Occipital lobe (tissue), 1 donor: ENCODE measurements at regions not wholly inside any gene's neighbourhood (a gene's known extent, or its start where the extent isn't known, plus 50 kb on each side); places are given as distances from the start of the nearest gene placed in this dataset.

Experiments used
- DNase-seq: peaks from one replicate; lab custom pipeline; 2025; lab: John Stamatoyannopoulos, UW

DNA sequence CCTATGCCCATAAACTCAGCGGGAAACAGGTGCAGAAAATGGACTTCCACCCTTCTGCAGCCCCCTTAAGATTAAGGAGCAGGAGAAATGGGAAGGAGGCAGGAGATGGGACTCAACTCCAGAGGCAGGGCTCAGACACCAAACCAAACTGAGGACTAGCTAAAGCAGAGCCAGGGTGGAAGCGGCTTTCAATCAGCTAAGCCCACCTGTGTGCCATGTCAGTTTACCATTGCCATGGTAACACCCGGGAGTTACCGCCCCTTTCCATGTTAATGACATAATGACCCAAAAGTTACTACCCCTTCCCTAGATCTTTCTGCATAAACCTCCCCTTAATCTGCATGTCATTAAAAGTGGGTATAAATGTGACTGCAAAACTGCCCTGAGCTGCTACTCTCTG, 653.5 kb downstream of the PTPRU start:
- no peak for DNase-seq

DNA sequence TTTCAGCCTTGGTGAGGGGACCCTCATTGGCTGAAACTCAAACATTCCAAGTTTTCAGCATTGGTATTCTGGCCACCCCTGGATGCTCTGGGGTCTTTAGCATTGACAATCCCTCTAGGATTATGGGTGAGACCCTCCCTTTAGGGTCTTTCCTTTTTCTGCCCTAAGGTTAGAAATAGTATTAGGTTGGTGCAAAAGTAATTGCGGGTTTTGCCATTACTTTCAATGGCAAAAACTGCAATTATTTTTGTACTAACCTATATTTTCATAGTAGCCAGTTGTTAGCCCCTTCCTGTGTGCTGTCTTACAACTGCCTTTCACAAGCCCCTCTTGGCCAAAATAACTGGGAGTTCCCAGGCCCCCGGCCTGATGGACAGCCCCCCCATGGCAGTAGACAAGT, 648.4 kb downstream of the PTPRU start:
- DNase-seq = no peak

DNA sequence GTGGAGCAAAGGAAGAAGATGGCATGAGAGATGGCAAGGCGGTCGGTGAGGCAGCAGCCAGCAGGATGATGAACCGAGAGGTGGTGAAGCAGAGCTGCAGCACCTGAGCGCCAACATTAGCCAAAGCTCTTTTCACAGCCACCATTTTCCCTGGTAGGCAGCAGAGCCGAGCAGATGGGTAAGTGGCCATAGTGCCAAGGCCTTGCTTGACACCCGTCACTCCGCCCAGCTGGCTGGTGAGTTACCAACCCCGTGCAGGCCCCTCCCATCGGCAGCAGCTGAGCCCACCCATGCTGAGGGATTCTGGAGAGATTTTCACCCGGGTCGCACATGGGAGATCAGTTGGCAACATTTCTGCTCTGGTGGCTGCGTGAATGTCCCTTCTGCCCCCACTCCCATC, 647.7 kb downstream of the PTPRU start:
- DNase-seq = no peak

DNA sequence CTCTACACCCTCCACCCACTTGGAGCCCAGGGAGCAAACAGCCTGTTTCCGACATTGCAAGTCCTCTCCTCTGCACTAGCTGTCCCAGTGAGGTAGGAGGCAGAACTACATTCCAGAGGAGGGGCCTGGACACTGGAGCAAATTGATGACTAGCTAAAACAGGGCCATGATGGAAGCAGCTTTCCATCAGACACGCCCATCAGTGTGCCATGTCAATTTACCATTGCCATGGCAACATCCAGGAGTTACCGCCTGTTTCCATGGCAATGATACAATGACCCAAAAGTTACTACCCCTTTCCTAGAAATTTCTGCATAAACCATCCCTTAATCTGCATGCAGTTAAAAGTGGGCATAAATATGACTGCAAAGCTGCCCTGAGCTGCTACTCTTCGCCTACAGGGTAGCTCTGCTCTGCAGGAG, 647.1 kb downstream of the PTPRU start:
- DNase-seq = no peak

DNA sequence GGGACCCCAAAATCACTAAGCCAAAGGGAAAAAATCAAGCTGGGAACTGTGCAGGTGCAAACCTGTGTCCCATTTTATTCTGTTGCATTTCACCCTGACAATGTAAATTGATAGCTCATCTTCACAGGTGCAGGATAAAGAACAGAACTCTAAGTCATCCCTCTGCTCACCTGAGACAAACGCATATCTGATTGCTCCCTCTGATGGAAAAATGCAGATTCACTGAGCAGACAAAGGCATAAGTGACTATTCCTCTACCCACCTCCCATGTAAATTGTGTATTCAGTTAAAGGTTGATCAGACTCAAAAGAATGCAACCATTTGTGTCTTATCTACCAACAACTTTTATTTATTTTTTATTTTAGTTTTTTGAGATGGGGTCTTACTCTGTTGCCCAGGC, 644.2 kb downstream of the PTPRU start:
- no peak for DNase-seq

DNA sequence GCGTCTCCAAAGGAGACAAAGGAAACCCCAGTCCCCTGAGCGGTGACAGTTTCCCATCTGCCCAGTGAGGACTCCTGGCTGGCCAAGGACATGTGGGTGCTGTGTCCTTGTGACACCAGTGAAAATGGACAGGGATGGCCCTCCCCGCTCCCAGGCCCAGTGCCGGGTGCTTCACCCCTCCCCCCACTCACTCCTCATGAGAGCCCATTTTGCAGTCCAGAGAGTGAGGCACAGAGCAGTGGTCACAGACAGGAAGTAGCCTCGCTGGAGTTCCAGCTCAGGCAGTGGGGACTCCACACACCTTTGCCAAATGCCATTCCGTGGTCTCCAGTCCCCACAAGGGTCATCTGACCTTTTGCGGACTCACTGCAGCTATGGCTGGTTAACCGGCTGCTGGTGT, 642.9 kb downstream of the PTPRU start:
- DNase-seq = no peak

DNA sequence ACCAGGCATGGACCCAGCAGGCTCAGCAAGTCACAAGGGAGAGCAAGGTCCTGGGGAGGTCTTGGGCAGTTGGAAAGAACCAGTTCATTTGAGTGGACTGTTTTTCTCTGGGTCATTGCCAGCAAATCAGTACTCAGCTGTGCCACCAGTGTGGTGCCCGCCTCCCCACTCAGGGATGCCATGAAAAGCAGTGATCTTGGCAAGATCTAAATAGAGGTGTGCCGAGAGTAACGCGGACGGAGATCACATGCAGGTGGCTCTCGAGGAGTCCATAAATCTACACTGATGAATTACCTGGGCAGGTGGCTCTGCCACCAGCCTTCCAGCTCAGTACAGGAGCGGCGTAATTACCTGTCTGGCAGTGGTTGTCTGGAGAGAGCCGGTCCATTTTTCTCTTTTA, 642.2 kb downstream of the PTPRU start:
- no peak for DNase-seq

DNA sequence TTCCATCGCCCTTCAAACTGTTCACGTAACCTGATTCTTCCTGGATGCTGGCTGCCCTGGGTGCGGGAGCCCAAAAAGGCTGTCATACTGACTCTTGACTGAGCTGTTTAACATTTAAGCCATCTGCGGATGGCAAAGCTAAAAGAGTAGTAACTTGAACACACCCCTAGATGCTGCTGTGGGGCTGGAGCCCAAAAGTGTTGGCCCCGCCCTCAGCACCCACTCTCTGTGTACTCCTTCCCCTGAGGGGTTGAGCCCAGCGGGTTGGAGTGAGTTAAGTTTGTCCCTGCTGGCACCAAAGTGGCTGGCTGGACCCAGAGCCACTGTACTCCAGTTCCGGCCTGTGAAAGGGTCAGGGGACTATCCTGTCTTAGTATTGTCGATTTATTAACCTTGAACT, 640.6 kb downstream of the PTPRU start:
- DNase-seq = no peak

DNA sequence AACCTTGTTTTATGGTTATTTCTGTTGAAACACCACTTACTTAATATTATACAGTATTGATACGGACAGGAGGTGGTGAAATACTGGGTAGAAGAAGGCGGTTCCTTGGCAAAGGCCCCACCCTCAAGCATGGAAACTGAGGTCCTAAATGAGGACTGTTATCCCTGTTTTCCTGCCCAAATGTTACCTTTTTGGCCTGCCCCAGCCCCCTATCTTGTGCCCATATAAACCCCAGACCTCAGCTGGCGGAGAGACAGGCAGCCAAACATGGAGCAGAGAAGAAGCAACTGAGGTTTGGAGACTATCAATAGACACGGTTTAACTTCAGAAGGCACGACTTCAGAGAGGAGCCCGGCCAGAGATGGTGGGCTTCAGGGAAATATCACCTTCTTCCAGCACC, 640.1 kb downstream of the PTPRU start:
- DNase-seq = no peak

DNA sequence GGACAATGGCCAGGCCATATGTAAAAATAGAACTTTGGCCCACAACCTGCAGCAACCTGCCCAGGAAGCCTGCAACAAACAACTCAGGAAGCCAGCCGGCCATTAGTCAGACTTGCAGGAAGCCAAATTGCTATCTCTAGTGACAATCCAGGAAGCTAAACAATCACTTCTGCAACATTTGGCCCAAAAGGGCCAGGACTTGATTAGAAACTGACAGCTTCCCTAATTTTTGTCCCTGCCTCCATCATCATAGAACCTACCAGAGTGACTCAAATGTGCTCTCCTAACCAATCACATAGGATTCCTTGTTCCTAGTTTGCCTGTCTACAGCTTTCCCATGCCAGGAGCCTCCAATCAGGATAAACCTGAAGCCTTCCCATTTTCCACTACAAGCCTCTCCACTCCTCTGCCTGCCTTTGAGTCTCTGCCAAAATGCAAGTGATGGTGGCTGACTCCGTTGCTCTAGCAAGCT, 639.3 kb downstream of the PTPRU start:
- DNase-seq = no peak

DNA sequence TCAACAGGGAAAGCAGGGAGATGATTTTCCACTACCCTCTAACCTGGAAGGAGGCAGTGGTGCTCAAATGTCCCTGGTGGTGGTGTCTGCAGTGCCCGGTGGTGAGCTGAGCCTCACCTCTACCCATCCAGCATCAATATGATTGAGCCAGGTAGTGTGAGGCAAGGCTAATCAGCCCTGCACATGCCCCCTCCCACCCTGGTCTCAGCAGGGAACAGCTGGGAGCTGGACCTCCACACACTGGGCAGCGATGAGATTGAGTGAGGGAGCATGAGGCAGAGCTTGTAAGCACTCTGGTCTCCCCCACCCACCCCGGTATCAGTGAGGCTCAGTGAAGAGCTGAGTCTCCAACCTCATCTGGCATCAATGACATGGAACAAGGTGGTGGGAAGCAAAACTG, 634.3 kb downstream of the PTPRU start:
- no peak for DNase-seq

DNA sequence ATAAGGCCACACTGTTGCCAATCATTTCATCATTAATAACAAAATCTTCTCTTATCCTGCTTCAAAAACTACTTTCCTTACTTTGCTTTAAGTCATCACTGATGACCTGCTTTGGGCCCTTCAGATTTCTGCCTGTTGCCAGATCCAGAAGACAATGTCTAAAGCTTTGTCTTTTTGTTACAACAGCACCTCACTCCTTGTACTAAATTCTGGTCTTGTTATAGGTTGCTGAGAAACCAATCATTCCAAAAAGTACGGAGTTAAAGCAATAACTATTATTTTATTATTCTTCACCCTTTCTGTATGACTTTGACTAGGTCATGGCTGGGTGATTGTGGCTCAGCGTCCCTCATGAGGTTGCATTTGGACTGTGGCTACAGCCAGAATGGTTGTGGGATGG, 633.5 kb downstream of the PTPRU start:
- DNase-seq = no peak

DNA sequence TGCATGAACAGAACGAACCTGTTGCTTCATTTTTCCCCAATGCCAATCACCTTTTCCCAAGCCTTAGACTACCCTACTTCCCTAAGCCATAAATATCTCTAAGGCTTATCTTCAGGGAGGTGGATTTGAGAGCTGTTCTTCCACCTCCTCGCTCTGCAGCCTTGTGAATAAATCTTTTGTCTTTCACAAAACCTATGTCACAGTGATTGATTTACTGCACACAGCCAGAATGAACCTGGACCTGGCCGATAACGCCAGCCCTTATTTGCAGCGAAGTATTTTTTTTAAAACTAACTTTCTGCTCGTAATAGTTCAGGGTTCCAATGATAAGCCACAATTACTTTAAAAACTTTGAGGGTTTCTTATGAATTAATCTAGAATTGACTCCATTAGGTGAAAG, 632.6 kb downstream of the PTPRU start:
- no peak for DNase-seq

DNA sequence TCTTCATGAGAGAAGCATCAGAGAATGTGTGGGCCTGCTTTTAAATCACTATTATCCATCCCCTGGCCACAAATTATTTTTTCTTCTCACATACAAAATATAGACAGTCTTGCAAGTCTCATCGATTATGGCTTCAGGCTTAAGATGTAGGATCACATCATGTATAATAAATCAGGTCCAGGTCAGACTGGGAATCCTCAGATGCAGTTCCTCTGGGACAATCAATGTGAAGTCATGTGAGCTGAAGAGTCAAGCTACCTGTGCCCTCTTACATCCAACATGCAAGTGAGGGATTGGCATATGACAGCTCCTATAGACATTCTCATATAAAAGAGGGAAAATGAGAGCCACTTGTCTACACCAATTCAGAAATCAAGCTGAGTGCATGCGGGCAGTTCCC, 631.8 kb downstream of the PTPRU start:
- DNase-seq = no peak

DNA sequence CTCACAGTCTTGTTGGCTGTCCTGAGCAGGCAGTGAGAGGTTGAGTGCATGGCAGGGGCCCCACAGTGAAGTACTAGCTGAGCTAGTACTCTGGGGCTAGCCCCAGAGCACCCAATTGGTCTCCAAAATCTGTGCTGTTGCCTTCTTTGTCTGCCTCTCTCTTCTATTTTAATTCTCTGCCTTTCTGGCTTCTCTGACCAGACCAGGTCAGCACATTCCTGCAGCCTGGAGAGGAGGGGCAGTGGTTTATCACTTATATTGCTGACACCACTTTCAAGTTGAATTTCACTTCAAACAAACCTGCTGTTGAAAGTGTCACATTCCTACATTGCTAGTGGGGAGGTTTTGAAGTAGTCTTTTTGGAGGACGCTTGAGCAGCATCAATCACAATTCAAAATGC, 628.7 kb downstream of the PTPRU start:
- no peak for DNase-seq

DNA sequence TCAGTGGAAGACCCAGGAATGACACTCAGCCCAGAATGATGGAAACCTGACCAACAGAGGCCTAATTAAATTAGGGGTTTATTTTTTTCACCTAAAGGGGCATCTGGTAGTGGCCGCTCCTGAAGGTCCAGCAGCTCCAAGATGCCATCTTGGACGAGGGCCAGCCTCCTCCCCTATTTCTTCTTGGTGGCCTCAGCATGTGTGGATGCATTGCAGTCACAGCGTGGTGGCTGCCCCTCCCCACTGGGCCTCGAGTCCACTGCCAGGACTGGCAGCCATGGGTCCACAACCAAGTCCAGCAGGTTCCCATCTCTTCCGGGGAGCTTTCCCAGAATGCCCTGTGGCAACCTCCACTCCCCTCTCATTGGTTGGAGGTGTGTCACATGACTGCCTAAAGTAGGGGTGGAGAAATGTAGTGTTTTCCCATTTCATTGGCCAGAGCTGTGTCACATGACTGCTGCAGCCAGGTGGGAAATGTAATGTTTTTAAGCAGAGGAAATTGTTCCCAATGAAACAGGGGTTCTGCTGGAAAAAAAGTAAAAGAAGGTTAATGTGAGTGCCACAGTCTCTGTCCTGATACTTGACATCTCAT, 628.2 kb downstream of the PTPRU start:
- DNase-seq = no peak

DNA sequence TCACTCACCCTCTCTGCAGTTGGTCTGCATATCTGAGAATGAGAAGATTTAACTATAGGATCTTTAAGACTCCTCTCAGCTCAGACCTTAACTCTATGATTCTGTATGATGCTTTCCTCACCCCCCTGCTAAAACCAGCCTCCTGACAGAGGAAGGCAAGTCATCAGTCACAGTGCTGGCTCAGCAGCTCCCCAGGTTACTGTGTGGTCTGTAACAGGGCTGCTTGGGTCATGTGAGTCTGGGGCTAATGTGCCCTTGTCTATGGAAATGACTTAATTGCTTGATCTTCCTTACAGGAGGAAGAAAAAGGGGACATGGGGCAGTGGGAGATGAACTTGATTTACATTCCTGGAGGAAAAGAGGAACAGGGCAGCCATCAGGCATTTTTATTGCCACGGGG, 625.6 kb downstream of the PTPRU start:
- no peak for DNase-seq

DNA sequence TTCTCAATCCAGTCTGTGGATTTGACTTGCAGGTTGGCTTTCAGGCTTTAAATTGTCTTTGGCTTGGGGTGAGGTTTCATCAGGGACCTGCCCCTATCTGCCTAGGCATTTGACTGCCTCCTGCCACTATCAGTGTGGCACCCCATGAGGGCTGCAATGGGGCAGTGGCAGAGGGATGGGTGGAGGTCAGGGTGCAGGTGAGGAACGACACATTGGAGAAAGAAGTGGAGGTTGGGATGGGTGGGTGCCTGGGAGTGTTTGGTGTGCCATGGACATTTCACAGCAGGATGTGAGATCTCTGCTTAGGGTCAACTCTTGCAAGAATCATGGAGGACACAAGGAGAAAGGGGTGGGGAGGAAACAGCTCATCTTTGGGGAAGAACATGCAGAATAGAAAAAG, 625.1 kb downstream of the PTPRU start:
- DNase-seq = no peak

DNA sequence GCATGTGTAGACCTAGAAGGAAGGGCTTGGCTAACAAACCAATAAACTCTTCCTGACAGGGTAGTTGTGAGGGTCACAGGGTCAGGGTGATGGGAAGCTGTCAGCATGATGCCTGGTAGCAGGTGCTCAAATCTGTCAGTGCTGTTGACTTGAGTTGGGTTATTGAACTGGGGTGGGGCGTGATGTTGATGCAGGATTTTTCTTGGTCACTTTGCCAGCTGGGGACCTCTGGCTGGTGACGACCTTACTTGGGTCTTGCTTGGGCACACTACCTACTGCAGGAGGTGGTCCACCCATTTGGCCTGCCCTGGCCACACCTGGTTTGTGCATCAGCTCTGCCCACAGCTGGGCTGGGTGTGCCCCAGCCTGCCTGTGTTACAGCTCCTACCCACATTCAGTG, 624.4 kb downstream of the PTPRU start:
- no peak for DNase-seq

DNA sequence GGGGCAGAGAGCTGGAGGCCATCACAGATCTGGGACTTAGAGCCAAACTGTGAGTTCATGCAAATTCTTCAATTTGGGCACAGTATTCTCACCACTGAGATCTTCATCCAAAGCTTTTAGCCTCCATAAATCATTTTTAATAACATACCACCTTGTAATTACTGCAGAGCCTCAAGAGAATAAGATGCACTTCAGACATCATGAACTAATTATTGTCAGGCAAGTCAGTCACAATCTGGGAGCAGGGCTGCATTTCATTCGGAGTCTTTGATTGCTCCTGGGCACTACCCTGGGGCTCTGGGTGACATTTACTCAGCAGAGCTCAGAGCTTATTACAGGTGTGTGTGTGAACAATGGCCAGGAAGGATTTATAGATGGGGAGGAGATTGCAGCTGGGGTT, 623.7 kb downstream of the PTPRU start:
- DNase-seq = no peak

DNA sequence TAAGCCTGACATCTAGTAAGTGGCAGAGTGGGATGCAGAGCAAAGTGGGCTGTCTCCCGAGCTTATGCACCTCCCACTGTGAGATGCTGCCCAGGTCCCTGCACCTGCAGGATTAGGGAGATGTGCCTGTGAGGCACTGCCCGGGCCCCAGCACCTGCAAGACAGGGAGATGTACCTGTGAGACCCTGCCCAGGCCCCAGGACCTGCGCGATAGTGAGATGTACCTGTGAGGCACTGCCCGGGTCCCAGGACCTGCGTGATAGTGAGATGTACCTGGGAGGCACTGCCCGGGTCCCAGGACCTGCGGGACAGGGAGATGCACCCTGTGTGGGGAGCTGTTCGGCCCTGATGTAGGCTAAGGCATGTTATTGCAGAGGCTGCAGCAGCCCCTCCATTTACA, 622.8 kb downstream of the PTPRU start:
- DNase-seq = no peak

DNA sequence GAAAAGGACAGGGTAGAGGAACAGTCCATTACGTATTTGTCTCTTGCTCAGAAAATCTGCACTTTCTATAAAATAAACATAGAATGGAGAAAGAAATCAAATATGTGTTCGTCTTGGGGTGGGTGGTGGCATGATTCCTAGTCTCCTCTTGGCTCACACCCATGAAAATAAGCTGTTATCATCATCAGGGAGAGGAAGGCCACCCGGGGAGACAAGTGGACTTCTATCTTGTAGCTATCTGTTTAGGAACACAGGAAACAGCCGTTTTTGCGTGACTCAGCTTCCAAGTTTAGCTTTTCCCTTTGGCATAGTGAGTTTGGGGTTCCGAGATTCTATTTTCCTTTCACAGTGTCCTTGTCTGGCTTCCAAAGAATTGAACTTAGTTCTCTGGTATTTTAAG, 622.3 kb downstream of the PTPRU start:
- no peak for DNase-seq

DNA sequence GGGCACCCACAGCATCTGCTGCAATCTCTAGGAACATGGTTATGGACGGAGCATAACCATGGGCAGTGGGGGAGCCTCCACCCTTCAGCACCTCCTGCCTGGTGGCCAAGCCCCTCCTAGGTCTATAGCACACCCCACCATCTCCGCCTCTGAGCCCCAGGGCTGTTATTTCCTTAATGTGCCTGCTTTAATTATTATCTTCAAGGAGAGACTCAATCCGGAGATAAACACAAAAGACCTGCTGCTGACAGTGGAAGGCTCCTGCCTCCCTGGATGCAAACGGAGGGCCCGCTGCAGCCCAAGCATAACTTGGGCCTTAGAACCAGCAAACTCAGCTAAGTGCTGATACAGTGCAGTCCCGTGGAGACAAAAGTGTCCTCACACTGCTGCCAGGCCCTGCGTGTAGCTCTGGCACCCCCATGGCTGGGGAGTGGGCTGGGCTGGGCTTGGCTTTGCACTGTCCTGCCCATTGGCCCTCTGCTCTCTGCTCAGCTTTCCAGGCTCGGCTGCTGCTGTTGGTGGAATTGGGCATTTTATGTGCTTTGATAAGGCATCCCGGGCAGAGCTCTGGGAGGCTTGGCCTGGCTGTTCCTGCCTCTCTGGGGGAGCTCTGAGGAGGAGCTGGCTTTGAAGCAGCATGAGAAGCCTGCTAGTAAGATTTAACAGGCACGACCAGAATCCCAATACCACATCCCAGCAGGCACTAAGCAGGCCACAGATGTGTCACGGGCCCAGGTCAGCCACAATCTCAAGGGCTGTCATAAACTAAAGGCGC, 620.2 kb downstream of the PTPRU start:
- no peak for DNase-seq
